Osteocyte (in vitro differentiated cells): ENCODE measurements at regions not wholly inside any gene's neighbourhood (a gene's known extent, or its start where the extent isn't known, plus 50 kb on each side); places are given as distances from the start of the nearest gene placed in this dataset.

ENCODE experiments used
- DNase-seq: peaks from one replicate; pipeline ENCODE4 v3.0.0; 2021; ENCODE audit warnings: mixed read lengths; ENCODE audit not compliant: unreplicated experiment; ENCODE audit errors: extremely low spot score
- H3K27ac Mint-ChIP-seq: one replicate; pipeline ENCODE4 v1.8.0; 2021; ENCODE audit warnings: mild to moderate bottlenecking, mixed read lengths; ENCODE audit not compliant: unreplicated experiment
- H3K27me3 Mint-ChIP-seq: one replicate; pipeline ENCODE4 v1.8.0; 2021; ENCODE audit warnings: mixed read lengths; ENCODE audit not compliant: unreplicated experiment
- H3K36me3 Mint-ChIP-seq: one replicate; pipeline ENCODE4 v1.8.0; 2021; ENCODE audit warnings: mixed read lengths; ENCODE audit not compliant: unreplicated experiment
- H3K4me1 Mint-ChIP-seq: one replicate; pipeline ENCODE4 v1.8.0; 2021; ENCODE audit warnings: mixed read lengths; ENCODE audit not compliant: unreplicated experiment
- H3K4me3 Mint-ChIP-seq: one replicate; pipeline ENCODE4 v1.8.0; 2021; ENCODE audit warnings: mild to moderate bottlenecking, moderate library complexity, mixed read lengths; ENCODE audit not compliant: unreplicated experiment
- H3K9me3 Mint-ChIP-seq: one replicate; pipeline ENCODE4 v1.8.0; 2021; ENCODE audit warnings: mixed read lengths; ENCODE audit not compliant: unreplicated experiment
- CTCF ChIP-seq: fragments of 200-600 bp; sonication (generic); IDR thresholded peaks from 2 replicates; pipeline ENCODE4 v1.5.0; 2021; ENCODE audit warnings: antibody characterized with exemption, mild to moderate bottlenecking, moderate library complexity

DNA sequence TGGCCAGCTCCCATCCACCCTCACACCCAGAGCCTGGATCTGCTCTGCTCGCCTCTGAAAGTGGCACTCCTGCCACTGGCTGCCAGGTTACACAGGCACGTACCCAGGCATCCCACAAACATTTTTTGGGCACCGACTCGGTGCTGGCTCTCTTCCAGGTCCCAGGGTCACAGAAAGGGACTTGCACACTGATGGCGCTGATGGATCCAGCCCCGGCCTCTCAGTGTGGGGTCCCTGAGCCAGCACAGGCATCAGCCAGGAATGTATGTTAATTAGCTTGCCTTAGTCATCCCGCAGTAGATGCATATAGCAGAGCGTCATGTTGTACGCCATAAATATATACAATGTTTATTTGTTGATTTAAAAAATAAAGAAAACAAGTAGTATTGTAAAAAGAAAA, 537.2 kb downstream of the NPHP4 start:
- Mint-ChIP-seq H3K4me3 (no peak overlapping the region), H3K36me3 (no peaks in the 10 kb centered on the region), H3K27me3 (no peaks in the 10 kb centered on the region), H3K4me1 (no peaks in the 10 kb centered on the region), H3K27ac (no peak overlapping the region), H3K9me3 (peaks cover 24% of the 10 kb centered on the region)
- no peak for DNase-seq
- no peak for TF ChIP-seq CTCF

DNA sequence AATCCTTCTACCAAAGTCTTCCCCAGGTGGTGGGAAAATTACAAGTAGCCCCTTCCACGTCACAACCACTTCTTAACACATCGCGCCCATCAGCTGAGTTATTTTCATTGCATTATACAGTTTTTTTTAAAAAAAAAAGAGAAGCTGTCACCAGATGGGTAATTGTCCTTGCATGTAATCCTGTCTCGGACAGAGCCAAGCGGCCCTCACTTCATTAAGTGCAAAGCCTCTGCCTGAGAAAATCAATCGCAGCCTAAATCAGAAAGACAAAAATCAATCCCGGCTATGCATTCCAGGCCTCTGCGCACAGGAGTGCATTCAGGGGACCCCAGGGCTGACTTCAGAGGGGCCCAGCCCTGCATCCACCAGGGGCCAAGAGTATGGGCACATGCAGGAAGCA, 538.9 kb downstream of the NPHP4 start:
- Mint-ChIP-seq H3K27ac (no peak overlapping the region), H3K4me1 (no peaks in the 10 kb centered on the region), H3K4me3 (no peak overlapping the region), H3K27me3 (no peaks in the 10 kb centered on the region), H3K36me3 (no peaks in the 10 kb centered on the region), H3K9me3 (peaks cover 9% of the 10 kb centered on the region)
- no peak for TF ChIP-seq CTCF
- DNase-seq: no peak

DNA sequence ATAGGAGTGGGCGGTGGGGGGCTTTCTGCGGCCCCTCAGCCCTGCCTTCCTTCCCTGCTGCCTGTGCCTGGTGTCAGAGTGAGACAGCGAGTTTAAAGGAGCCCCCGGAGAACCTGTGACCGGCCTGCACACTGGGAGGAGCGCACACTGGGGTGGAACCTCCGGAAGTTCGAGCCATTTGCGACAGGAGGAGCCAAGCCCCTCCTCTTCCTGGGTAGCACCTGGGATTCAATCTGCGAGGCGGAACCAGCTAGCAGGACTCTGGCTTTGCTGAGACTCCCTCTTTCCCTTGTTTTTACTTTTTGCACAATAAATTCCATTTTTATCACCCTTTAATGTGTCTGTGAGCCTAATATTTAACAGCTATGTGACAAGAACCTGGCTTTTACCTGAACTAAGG, 540.6 kb downstream of the NPHP4 start:
- H3K4me3 Mint-ChIP-seq: no peak overlapping the region
- TF ChIP-seq CTCF: no peak
- H3K27ac Mint-ChIP-seq: no peak overlapping the region
- H3K27me3 Mint-ChIP-seq: no peaks in the 10 kb centered on the region
- H3K4me1 Mint-ChIP-seq: no peaks in the 10 kb centered on the region
- peaks cover 7% of the 10 kb centered on the region for H3K9me3 Mint-ChIP-seq
- DNase-seq: no peak
- no peaks in the 10 kb centered on the region for H3K36me3 Mint-ChIP-seq

DNA sequence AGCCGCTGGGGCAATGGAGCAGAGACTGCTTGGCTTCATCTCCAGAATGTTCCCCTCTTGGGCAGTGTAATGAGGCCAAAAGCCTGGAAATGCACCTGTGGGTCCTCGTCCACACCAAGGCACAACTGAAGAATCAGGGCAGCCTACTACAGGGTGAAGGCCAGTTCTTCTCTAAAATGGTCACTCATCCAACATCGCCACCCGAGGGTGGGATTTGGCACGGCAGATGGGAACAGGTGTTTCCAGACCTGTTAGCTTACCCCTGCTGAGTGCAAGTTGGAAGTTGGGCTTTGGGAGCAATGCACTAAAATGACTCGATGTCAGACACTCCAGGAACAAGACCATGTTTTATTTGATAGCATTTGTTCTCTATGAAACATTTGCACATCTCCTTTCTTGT, 543.7 kb downstream of the NPHP4 start:
- no peak overlapping the region for H3K27ac Mint-ChIP-seq
- no peaks in the 10 kb centered on the region for H3K27me3 Mint-ChIP-seq
- TF ChIP-seq CTCF: no peak
- H3K9me3 Mint-ChIP-seq: peaks cover 18% of the 10 kb centered on the region
- H3K36me3 Mint-ChIP-seq: no peaks in the 10 kb centered on the region
- H3K4me1 Mint-ChIP-seq: no peaks in the 10 kb centered on the region
- H3K4me3 Mint-ChIP-seq: no peak overlapping the region
- no peak for DNase-seq

GRCh38 chr1:5447503-5447960, 544.7 kb downstream of the NPHP4 start:
- DNase-seq: no peak
- H3K27me3 Mint-ChIP-seq: no peaks in the 10 kb centered on the region
- no peak overlapping the region for H3K4me3 Mint-ChIP-seq
- no peaks in the 10 kb centered on the region for H3K4me1 Mint-ChIP-seq
- no peaks in the 10 kb centered on the region for H3K36me3 Mint-ChIP-seq
- peaks cover 15% of the 10 kb centered on the region for H3K9me3 Mint-ChIP-seq
- no peak overlapping the region for H3K27ac Mint-ChIP-seq
- TF ChIP-seq CTCF: no peak
